ENCODE measurements at regions not wholly inside any gene's neighbourhood (a gene's known extent, or its start where the extent isn't known, plus 50 kb on each side); places are given as distances from the start of the nearest gene placed in this dataset.

- TF ChIP-seq CTCF (conservative IDR thresholded peaks at IDR 0.05; ENCODE audit: low read depth, low read length) (no peak), EZH2 (IDR thresholded peaks at IDR 0.05; ENCODE audit: low read length, unreplicated experiment) (no peak), EZH2phosphoT487 (IDR thresholded peaks at IDR 0.05; ENCODE audit: borderline replicate concordance, low read length) (no peak)
Measured at GRCh38 chr20:56716806-56717205, 87.7 kb downstream of the TFAP2C start.

Measured in PC-3 (cell line).